ENCODE measurements at regions not wholly inside any gene's neighbourhood (a gene's known extent, or its start where the extent isn't known, plus 50 kb on each side); places are given as distances from the start of the nearest gene placed in this dataset.

DNA sequence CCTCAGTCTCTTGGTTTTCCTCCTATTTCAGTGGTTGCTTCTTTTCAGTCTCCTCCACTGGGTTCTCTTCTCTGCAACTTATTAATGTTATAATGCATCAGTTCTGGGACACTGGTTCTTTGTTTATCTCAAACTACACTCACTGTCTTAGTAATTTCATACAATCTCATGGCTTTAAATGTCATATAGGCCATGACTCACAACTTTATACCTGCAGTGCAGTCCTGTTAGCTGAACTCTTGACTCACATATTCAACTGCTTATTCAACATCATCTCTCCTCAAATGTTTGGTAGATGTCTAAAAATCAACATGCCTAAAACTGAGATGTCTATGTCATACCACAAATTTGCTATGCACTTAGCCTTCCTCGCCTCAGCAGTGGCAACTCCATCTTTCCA is 101.2 kb upstream of the PALS2 start:
- Histone ChIP-seq H3K4me1 (ENCODE audit: control insufficient read depth in 1 of 2, insufficient read depth in 2 of 2, low read depth in 1 of 2, low read length in 1 of 2) (no peaks in the 10 kb centered on the region), H3F3A (replicated peaks; ENCODE audit: insufficient read depth) (no peaks in the 10 kb centered on the region), H3K9me2 (no peaks in the 10 kb centered on the region), H4K20me1 (ENCODE audit: insufficient read depth) (no peaks in the 10 kb centered on the region), H3K9ac (no peak overlapping the region), H3K27me3 (ENCODE audit: insufficient read depth) (no peaks in the 10 kb centered on the region), H3K79me2 (ENCODE audit: insufficient read depth) (no peaks in the 10 kb centered on the region), H3K4me2 (no peak overlapping the region), H2AFZ (ENCODE audit: low read depth) (no peak overlapping the region), H3K4me3 (ENCODE audit: low read depth in 2 of 2, low read length in 1 of 2) (no peak overlapping the region), H3K27ac (ENCODE audit: low read depth in 2 of 2, low read length in 1 of 2) (no peak overlapping the region), H3K9me3 (no peaks in the 10 kb centered on the region), H3K36me3 (replicated peaks in 1 of 2; ENCODE audit: control insufficient read depth in 1 of 2, insufficient read depth in 2 of 2, low read length in 1 of 2) (no peaks in the 10 kb centered on the region)
- ChIA-PET CTCF (no interaction called here), POLR2A (no interaction called here)
- no peak for DNase-seq
- TF ChIP-seq YY1 (IDR thresholded peaks at IDR 0.05; ENCODE audit: low read depth) (no peak), RFX5 (IDR thresholded peaks at IDR 0.05; ENCODE audit: low read length) (no peak), RXRA (IDR thresholded peaks at IDR 0.05; ENCODE audit: borderline replicate concordance, low read depth) (no peak), MEF2A (IDR thresholded peaks at IDR 0.05; ENCODE audit: borderline replicate concordance, low read depth) (no peak), SMC3 (IDR thresholded peaks at IDR 0.05; ENCODE audit: low read depth, low read length) (no peak), MXI1 (IDR thresholded peaks at IDR 0.05; ENCODE audit: low read depth, low read length) (no peak), CHD2 (IDR thresholded peaks at IDR 0.05; ENCODE audit: low read length, partially characterized antibody) (no peak), JUND (IDR thresholded peaks at IDR 0.05) (no peak), EZH2phosphoT487 (IDR thresholded peaks at IDR 0.05; ENCODE audit: borderline replicate concordance, low read depth) (no peak), TEAD4 (IDR thresholded peaks at IDR 0.05; ENCODE audit: borderline replicate concordance, insufficient read depth) (no peak), EP300 (IDR thresholded peaks at IDR 0.05; ENCODE audit: borderline replicate concordance in 1 of 2, low read depth in 1 of 2, low read length in 1 of 2) (no peak), FOXM1 (IDR thresholded peaks at IDR 0.05; ENCODE audit: low read depth) (no peak), POLR2AphosphoS5 (IDR thresholded peaks at IDR 0.05; ENCODE audit: low read depth, low read length) (no peak), SIN3A (IDR thresholded peaks at IDR 0.05; ENCODE audit: borderline replicate concordance, low read depth, low read length) (no peak)
- TF ChIP-seq, protein P1, sequence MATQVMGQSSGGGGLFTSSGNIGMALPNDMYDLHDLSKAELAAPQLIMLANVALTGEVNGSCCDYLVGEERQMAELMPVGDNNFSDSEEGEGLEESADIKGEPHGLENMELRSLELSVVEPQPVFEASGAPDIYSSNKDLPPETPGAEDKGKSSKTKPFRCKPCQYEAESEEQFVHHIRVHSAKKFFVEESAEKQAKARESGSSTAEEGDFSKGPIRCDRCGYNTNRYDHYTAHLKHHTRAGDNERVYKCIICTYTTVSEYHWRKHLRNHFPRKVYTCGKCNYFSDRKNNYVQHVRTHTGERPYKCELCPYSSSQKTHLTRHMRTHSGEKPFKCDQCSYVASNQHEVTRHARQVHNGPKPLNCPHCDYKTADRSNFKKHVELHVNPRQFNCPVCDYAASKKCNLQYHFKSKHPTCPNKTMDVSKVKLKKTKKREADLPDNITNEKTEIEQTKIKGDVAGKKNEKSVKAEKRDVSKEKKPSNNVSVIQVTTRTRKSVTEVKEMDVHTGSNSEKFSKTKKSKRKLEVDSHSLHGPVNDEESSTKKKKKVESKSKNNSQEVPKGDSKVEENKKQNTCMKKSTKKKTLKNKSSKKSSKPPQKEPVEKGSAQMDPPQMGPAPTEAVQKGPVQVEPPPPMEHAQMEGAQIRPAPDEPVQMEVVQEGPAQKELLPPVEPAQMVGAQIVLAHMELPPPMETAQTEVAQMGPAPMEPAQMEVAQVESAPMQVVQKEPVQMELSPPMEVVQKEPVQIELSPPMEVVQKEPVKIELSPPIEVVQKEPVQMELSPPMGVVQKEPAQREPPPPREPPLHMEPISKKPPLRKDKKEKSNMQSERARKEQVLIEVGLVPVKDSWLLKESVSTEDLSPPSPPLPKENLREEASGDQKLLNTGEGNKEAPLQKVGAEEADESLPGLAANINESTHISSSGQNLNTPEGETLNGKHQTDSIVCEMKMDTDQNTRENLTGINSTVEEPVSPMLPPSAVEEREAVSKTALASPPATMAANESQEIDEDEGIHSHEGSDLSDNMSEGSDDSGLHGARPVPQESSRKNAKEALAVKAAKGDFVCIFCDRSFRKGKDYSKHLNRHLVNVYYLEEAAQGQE (IDR thresholded peaks at IDR 0.05; ENCODE audit: low read depth, low read length), result no peak
- TF ChIP-seq, protein P2, sequence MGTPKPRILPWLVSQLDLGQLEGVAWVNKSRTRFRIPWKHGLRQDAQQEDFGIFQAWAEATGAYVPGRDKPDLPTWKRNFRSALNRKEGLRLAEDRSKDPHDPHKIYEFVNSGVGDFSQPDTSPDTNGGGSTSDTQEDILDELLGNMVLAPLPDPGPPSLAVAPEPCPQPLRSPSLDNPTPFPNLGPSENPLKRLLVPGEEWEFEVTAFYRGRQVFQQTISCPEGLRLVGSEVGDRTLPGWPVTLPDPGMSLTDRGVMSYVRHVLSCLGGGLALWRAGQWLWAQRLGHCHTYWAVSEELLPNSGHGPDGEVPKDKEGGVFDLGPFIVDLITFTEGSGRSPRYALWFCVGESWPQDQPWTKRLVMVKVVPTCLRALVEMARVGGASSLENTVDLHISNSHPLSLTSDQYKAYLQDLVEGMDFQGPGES (IDR thresholded peaks at IDR 0.05; ENCODE audit: low read depth, low read length), result no peak
- TF ChIP-seq, protein P3, sequence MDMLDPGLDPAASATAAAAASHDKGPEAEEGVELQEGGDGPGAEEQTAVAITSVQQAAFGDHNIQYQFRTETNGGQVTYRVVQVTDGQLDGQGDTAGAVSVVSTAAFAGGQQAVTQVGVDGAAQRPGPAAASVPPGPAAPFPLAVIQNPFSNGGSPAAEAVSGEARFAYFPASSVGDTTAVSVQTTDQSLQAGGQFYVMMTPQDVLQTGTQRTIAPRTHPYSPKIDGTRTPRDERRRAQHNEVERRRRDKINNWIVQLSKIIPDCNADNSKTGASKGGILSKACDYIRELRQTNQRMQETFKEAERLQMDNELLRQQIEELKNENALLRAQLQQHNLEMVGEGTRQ (IDR thresholded peaks at IDR 0.05; ENCODE audit: borderline replicate concordance, low read depth, low read length), result no peak
- TF ChIP-seq, protein P4, sequence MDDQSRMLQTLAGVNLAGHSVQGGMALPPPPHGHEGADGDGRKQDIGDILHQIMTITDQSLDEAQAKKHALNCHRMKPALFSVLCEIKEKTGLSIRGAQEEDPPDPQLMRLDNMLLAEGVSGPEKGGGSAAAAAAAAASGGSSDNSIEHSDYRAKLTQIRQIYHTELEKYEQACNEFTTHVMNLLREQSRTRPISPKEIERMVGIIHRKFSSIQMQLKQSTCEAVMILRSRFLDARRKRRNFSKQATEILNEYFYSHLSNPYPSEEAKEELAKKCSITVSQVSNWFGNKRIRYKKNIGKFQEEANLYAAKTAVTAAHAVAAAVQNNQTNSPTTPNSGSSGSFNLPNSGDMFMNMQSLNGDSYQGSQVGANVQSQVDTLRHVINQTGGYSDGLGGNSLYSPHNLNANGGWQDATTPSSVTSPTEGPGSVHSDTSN (IDR thresholded peaks at IDR 0.05), result no peak
- WGBS (ENCODE audit: low lambda C conversion rate), result 57% methylated on average over 1 of the region's 1 CpG

Measured in SK-N-SH (cell line).